Rectal smooth muscle tissue (tissue), 1 donor: ENCODE measurements at regions not wholly inside any gene's neighbourhood (a gene's known extent, or its start where the extent isn't known, plus 50 kb on each side); places are given as distances from the start of the nearest gene placed in this dataset.

Experiments used
- H3K27ac ChIP-seq: one replicate; pipeline ENCODE4 v1.7.0; 2013; ENCODE audit warnings: low read depth, low read length, inconsistent platforms
- H3K27me3 ChIP-seq: one replicate; pipeline ENCODE4 v1.7.0; 2013; ENCODE audit warnings: low read length; ENCODE audit not compliant: control insufficient read depth, insufficient read depth
- H3K36me3 ChIP-seq: one replicate; pipeline ENCODE4 v1.7.0; 2013; ENCODE audit warnings: low read length; ENCODE audit not compliant: control insufficient read depth, insufficient read depth
- H3K4me1 ChIP-seq: one replicate; pipeline ENCODE4 v1.7.0; 2013; ENCODE audit warnings: low read length; ENCODE audit not compliant: control insufficient read depth, insufficient read depth
- H3K4me3 ChIP-seq: one replicate; pipeline ENCODE4 v1.7.0; 2013; ENCODE audit warnings: low read length
- H3K9ac ChIP-seq: one replicate; pipeline ENCODE4 v1.7.0; 2013; ENCODE audit warnings: low read length

DNA sequence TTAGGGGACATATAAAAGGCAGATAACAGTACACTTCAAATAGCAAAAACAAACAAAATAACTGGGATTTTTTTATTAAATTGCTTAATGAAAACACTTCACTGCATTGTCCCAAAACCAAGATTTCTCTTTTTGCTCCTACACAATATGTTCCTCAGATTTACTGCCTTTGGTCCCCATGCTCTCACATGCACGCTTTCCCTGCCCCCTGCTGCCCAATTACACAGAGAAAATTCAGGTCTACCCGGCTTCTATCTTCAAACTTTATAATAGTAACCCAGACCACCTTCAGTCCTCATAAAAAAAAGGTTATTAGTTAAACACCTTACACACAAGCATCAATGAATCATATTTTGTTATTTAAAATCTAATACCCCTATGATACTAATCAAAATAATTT lies 673.8 kb upstream of the HS3ST5 start:
- H3K4me3 ChIP-seq = no peak overlapping the region
- no peaks in the 10 kb centered on the region for H3K27me3 ChIP-seq
- no peak overlapping the region for H3K27ac ChIP-seq
- no peaks in the 10 kb centered on the region for H3K36me3 ChIP-seq
- no peak overlapping the region for H3K9ac ChIP-seq
- H3K4me1 ChIP-seq = no peaks in the 10 kb centered on the region

DNA sequence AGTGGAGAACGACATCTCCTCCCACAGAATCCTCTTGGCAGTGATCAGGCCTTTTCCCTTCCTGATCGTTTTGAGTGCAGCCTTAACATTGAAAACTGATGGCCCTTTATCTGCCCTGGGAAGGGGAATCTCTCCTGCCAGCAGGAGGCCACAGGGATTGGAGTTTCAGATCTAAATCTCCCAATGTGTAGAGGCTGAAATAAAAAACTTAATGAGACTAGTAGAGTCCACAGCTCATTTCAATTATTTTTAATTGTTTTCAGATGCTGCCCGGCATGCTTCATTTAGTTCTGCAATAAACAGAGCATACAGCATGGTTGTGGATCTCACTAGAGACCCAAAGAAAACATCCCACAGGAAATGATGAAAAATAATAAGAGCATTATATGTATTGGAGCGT lies 662.2 kb upstream of the HS3ST5 start:
- Histone ChIP-seq H3K27ac (no peak overlapping the region), H3K4me1 (no peaks in the 10 kb centered on the region), H3K36me3 (no peaks in the 10 kb centered on the region), H3K4me3 (no peak overlapping the region), H3K27me3 (no peaks in the 10 kb centered on the region), H3K9ac (no peak overlapping the region)

DNA sequence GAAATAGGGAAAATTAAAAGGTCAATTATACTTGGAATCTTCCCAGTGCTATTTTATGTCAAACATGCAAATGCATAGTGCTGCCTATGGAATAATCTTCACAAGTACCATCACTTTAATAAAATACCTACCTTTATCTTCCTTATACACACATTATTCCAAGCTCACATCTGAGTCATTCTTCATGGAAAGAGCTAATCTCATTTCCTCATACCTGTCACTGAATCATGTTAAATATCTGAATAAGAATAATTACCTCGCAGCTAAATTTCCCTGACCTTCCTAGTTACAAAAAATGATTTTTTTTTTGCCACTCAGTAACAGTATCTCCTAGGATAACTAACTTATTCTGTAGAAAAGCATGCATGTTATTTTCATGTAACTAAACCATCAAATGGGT lies 661.4 kb upstream of the HS3ST5 start:
- Histone ChIP-seq H3K27me3 (no peaks in the 10 kb centered on the region), H3K9ac (no peak overlapping the region), H3K36me3 (no peaks in the 10 kb centered on the region), H3K4me3 (no peak overlapping the region), H3K27ac (no peak overlapping the region), H3K4me1 (no peaks in the 10 kb centered on the region)

DNA sequence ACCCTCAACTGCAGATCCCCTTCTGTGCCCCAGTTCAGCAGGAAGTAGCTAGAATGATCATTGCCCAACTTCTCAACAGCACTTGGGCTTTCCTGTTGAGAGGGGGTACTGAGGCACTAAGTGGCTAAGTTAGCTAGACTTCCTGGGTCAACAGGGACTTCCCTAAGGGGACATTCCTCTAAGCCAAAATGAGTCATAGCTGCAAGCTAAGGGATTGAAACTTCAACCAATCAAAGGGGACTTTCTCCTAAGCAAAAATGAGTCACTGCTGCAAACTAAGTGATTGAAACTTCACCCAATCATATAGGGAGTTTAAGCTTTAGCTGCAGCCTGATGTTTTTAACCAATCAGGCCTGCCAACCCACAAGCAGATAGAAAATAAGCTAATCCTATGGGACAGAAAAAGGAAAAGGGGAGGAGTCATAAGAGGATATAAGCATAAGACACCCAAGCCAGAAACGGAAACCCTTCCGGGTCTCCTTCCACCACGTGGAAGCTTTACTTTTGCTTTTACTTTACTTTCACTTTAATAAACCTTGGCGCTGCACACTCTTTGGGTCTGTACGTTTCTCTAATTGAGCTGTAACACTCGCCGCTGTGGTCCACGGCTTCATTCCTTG lies 659.0 kb upstream of the HS3ST5 start:
- no peaks in the 10 kb centered on the region for H3K36me3 ChIP-seq
- no peak overlapping the region for H3K9ac ChIP-seq
- H3K4me1 ChIP-seq = no peaks in the 10 kb centered on the region
- H3K27me3 ChIP-seq = no peaks in the 10 kb centered on the region
- no peak overlapping the region for H3K4me3 ChIP-seq
- H3K27ac ChIP-seq = no peak overlapping the region

DNA sequence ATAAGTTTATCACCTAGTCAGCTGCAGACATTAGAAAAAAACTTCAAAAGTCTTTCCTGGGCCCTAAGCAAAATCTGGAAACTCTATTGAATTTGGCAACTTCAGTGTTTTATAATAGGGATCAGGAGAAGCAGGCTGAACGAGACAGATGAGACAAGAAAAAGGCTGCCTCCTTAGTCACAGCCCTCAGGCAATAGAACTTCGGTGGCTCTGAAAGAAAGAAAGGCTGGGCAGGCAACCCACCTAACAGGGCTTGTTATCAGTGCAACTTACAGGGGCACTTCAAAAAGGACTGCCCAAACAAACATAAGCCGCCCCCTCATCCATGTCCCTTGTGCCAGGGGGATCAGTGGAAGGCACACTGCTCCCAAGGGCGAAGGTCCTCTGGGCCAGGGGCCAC lies 657.9 kb upstream of the HS3ST5 start:
- no peak overlapping the region for H3K9ac ChIP-seq
- H3K4me3 ChIP-seq = no peak overlapping the region
- H3K27ac ChIP-seq = no peak overlapping the region
- no peaks in the 10 kb centered on the region for H3K4me1 ChIP-seq
- H3K27me3 ChIP-seq = no peaks in the 10 kb centered on the region
- H3K36me3 ChIP-seq = no peaks in the 10 kb centered on the region

DNA sequence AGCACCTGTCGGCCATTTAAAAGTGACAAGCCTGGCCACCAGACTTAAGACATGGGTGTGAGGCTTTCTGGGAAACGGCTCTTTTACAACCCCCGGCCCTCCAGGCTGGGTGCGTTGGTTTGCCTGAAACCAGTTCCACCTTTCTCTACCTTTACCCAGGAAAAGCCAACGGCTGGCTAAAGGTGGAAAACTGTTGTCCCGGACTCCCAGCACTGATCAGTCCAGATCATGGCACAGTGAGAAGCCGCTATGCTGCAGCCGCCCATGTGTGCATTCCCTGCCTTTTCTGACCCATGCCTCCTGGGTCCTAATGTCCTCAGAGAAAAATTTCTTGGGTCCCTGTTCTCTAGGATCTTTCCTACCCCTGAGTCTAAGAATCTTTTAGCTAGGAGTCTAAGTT lies 655.7 kb upstream of the HS3ST5 start:
- Histone ChIP-seq H3K9ac (no peak overlapping the region), H3K4me1 (no peaks in the 10 kb centered on the region), H3K27me3 (no peaks in the 10 kb centered on the region), H3K4me3 (no peak overlapping the region), H3K27ac (no peak overlapping the region), H3K36me3 (no peaks in the 10 kb centered on the region)

DNA sequence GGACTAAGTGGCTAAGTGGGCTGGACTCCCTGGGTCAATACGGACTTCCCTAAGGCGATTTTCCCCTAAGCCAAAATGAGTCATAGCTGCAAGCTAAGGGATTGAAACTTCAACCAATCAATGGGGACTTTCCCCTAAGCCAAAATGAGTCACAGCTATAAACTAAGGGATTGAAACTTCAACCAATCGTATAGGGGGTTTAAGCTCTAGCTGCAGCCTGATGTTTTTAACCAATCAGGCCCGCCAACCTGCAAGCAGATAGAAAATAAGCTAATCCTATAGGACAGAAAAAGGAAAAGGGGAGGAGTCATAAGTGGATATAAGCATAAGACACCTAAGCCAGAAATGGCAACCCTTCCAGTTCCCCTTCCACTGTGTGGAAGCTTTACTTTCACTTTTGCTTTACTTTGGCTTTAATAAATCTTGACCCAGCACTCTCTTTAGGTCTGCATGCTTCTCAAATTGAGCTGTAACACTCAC lies 655.0 kb upstream of the HS3ST5 start:
- no peak overlapping the region for H3K9ac ChIP-seq
- no peak overlapping the region for H3K4me3 ChIP-seq
- no peaks in the 10 kb centered on the region for H3K36me3 ChIP-seq
- H3K27me3 ChIP-seq = no peaks in the 10 kb centered on the region
- no peak overlapping the region for H3K27ac ChIP-seq
- H3K4me1 ChIP-seq = no peaks in the 10 kb centered on the region

DNA sequence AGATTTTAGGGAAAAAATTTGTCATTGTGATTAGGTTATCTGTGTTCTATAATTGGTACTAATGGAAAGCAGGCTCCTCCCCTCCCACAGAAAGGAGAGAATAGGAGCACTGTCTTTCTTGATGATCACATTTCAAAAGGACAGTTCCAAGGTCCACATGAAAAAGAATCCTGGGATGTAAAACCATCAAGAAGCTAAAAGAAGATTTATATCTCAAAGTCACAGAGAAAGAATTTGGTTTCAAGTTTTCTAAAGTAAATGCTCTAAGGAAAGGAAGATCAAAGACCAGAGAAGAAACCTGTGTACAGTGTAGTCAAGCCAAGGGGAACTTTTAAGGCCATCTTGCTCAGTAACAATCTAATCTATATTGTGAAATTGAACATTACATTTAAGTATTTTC lies 652.7 kb upstream of the HS3ST5 start:
- H3K4me3 ChIP-seq = no peak overlapping the region
- no peaks in the 10 kb centered on the region for H3K27me3 ChIP-seq
- no peak overlapping the region for H3K9ac ChIP-seq
- no peaks in the 10 kb centered on the region for H3K4me1 ChIP-seq
- no peaks in the 10 kb centered on the region for H3K36me3 ChIP-seq
- H3K27ac ChIP-seq = no peak overlapping the region

DNA sequence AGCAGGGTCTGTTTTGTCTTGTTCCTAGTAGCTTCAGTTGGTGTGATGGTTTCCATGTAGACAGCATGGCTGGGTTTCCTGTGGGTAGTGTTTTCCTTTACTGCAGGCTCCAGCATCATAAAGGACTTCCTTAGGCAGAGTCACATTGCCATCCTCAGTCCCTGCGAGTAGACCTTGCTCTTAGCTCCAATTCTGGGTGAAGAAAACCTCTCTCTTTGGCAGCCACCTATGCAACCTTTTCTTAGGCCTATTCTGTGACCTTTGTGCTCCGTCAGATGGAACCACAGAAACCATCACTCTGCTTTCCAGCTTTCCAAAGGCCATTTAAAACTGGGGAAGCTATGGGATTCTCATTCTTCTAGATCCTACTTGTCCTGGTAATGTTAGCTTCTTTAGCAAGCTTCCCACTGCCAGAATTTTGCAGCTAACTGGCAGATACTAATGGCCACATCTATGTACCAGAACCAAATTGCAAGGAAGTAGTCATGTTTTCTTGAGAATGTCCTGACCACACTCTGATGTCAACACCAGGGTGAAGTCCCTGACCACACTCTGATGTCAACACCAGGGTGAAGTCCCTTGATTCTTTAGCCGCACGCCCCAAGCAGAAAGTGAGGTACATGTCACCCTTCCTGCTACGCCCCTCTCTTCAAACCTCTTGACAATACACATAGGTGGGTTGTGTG lies 646.6 kb upstream of the HS3ST5 start:
- no peaks in the 10 kb centered on the region for H3K4me1 ChIP-seq

DNA sequence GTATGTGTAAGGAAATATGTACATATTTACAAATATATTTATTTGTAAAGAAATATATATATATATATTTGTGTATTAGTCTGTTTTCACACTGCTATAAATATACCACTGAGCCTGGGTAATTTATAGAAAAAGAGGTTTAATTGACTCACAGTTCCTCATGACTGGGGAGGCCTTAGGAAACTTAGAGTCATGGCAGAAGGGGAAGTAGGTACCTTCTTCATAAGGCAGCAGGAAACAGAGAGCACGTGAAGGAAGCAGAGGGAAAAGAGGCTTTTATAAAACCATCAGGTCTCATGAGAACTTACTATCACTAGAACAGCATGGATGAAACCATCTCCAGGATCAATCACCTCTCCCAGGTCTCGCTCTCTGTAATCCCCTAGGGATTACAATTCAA lies 644.5 kb upstream of the HS3ST5 start:
- no peaks in the 10 kb centered on the region for H3K27me3 ChIP-seq
- H3K9ac ChIP-seq = no peak overlapping the region
- no peaks in the 10 kb centered on the region for H3K4me1 ChIP-seq
- no peak overlapping the region for H3K4me3 ChIP-seq
- H3K27ac ChIP-seq = no peak overlapping the region
- H3K36me3 ChIP-seq = no peaks in the 10 kb centered on the region

More for the DNA sequence above, 646.6 kb upstream of the HS3ST5 start:
- no peaks in the 10 kb centered on the region for H3K27me3 ChIP-seq
- H3K4me3 ChIP-seq = no peak overlapping the region
- H3K36me3 ChIP-seq = no peaks in the 10 kb centered on the region
- no peak overlapping the region for H3K9ac ChIP-seq
- no peak overlapping the region for H3K27ac ChIP-seq

DNA sequence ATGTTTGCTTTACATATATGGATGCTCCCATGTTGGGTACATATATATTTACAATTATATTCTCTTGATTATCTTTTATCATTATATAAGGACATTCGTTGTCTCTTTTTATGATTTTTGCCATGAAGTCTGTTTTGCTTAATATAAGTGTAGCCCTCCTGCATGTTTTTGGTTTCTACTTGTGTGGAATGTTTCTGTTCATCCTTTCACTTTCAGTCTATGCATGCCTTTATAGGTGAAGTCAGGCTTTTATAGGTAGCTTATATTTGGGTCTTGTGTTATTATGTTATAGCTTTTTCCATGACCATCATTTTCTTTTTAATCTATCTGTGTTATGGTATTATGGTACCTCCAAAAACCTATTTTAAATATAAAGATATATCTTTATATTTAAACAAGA lies 612.5 kb upstream of the HS3ST5 start:
- H3K9ac ChIP-seq = no peak overlapping the region
- H3K27me3 ChIP-seq = no peaks in the 10 kb centered on the region
- no peak overlapping the region for H3K4me3 ChIP-seq
- H3K27ac ChIP-seq = no peak overlapping the region
- no peaks in the 10 kb centered on the region for H3K36me3 ChIP-seq
- no peaks in the 10 kb centered on the region for H3K4me1 ChIP-seq

DNA sequence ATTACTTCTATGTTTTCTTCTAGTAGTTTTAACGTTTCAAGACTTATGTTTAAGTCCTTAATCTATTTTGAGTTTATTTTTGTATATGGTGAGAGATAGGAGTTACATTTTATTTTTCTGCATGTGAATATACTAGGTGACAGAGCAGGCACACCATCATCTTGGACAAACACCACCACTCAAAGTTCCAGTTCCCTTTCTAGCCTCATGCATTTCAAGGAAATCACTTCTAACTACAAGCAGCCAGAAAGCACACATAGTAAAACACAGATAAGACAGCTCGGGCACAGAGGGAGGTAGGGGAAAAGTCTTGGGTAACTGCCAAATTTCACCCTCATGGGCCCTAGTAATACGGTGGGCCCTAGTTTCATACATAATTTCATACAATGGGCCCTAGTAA lies 609.4 kb upstream of the HS3ST5 start:
- Histone ChIP-seq H3K4me1 (no peaks in the 10 kb centered on the region), H3K9ac (no peak overlapping the region), H3K36me3 (no peaks in the 10 kb centered on the region), H3K27me3 (no peaks in the 10 kb centered on the region), H3K4me3 (no peak overlapping the region), H3K27ac (no peak overlapping the region)

DNA sequence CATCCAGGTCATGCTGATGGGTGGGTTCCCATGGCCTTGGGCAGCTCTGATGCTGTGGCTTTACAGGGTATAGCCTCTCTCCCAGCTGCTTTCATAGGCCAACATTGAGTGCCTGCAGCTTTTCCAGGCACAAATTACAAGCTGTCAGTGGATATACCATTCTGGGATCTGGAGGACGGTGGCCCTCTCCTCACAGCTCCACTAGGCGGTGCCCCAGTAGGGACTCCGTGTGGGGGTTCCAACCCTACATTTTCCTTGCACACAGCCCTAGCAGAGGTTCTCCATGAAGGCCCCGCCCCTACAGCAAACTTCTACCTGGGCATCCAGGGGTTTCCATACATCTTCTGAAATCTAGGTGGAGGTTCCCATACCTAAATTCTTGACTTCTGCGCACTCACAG lies 602.6 kb upstream of the HS3ST5 start:
- H3K4me1 ChIP-seq = no peaks in the 10 kb centered on the region
- no peaks in the 10 kb centered on the region for H3K27me3 ChIP-seq
- H3K27ac ChIP-seq = no peak overlapping the region
- no peak overlapping the region for H3K4me3 ChIP-seq
- no peaks in the 10 kb centered on the region for H3K36me3 ChIP-seq
- H3K9ac ChIP-seq = no peak overlapping the region
